Upper lobe of left lung (tissue), 4 donors: ENCODE measurements at regions not wholly inside any gene's neighbourhood (a gene's known extent, or its start where the extent isn't known, plus 50 kb on each side); places are given as distances from the start of the nearest gene placed in this dataset.

ENCODE experiments used
- CTCF ChIP-seq, 6 experiments: fragments of 450-650 bp in 4 of 6; fragments of 200-600 bp in 2 of 6; sonication (generic) in 2 of 6; IDR thresholded peaks; one replicate each; pipeline ENCODE4 v1.5.1; 2016 to 2019; ENCODE audit warnings: antibody characterized with exemption in 6 of 6
- POLR2A ChIP-seq, 4 donors: fragments of 450-650 bp; IDR thresholded peaks; one replicate each; pipeline ENCODE4 v1.5.1; 2016 to 2017; ENCODE audit warnings: antibody characterized with exemption in 4 of 4, mild to moderate bottlenecking in 2 of 4

DNA sequence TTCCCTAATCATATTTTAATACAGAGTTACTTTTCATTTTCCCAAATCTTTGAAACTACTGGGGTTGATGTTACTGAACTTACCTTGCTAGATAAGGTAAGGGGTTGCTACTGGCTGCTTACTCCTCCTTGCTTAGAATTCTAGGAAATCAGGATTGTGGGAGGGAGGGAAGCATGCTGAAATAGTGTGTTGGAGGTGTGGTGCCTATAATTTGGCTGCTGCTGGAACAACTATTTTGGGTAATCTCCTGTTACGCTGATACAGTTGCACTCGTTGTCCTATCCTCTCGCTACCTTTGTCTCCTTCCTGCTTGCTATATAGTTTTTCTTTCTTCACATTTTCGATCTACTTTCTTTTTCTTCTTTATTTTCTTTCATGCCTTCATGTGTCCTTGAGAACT lies 83.7 kb downstream of the BMP2 start:
- no peak for TF ChIP-seq CTCF (IDR thresholded peaks at IDR 0.05)
- no peak for TF ChIP-seq POLR2A (IDR thresholded peaks at IDR 0.05)
